H1 (cell line): ENCODE measurements at regions not wholly inside any gene's neighbourhood (a gene's known extent, or its start where the extent isn't known, plus 50 kb on each side); places are given as distances from the start of the nearest gene placed in this dataset.

Experiments
- CTCF ChIA-PET: fragments of 300-600 bp; sonication (Branson Sonifier 250); formaldehyde crosslinking; loops from one replicate; lab custom pipeline; 2021; ENCODE audit not compliant: partially characterized antibody; lab: Charles Lee
- POLR2A ChIA-PET: fragments of 300-600 bp; sonication (Branson Sonifier 250); formaldehyde crosslinking; loops from one replicate; lab custom pipeline; 2021; ENCODE audit warnings: inconsistent platforms; ENCODE audit not compliant: partially characterized antibody; lab: Charles Lee
- DNase-seq, 2 experiments: peaks; one replicate each; pipeline versions ENCODE4 v3.0.0 to v3.0.0-alpha.2; 2010 to 2022; ENCODE audit warnings: low spot score in 2 of 2, low read depth in 1 of 2, mixed read lengths in 1 of 2
- FAIRE-seq: peaks from 2 replicates; lab custom pipeline; 2011; peaks lifted over from hg19 to GRCh38; lab: Jason Lieb, UNC
- H2AFZ ChIP-seq: 2 replicates; pipeline ENCODE4 v1.8.1; 2012; ENCODE audit warnings: low read length, inconsistent platforms
- H2AK5ac ChIP-seq: 2 replicates; pipeline ENCODE4 v1.6.1; 2013; ENCODE audit warnings: low read depth, low read length
- H2BK120ac ChIP-seq: replicated peaks from 2 replicates; pipeline ENCODE3; 2013; ENCODE audit warnings: low read depth, low read length, inconsistent platforms
- H2BK12ac ChIP-seq: 2 replicates; pipeline ENCODE4 v1.6.1; 2013; ENCODE audit warnings: low read depth, low read length
- H2BK15ac ChIP-seq: 2 replicates; pipeline ENCODE4 v1.6.1; 2013; ENCODE audit warnings: low read length
- H2BK20ac ChIP-seq: 2 replicates; pipeline ENCODE4 v1.6.1; 2013; ENCODE audit warnings: low read length
- H2BK5ac ChIP-seq: 2 replicates; pipeline ENCODE4 v1.6.1; 2013; ENCODE audit warnings: low read depth, low read length
- H3K14ac ChIP-seq: 2 replicates; pipeline ENCODE4 v1.6.1; 2013; ENCODE audit warnings: inconsistent platforms; ENCODE audit not compliant: insufficient read length
- H3K18ac ChIP-seq: 2 replicates; pipeline ENCODE4 v1.6.1; 2013; ENCODE audit warnings: low read length; ENCODE audit errors: extremely low read depth
- H3K23ac ChIP-seq: 2 replicates; pipeline ENCODE4 v1.6.1; 2013; ENCODE audit warnings: inconsistent platforms; ENCODE audit not compliant: insufficient read length
- H3K23me2 ChIP-seq: 2 replicates; pipeline ENCODE4 v1.6.1; 2013; ENCODE audit warnings: low read depth, low read length
- H3K27ac ChIP-seq: 2 replicates; pipeline ENCODE4 v1.6.1; 2011; ENCODE audit warnings: low read depth, low read length, inconsistent platforms
- H3K27me3 ChIP-seq, 4 experiments: replicated peaks in 1 of 4; 1 replicate in 1 of 4; 2 replicates in 3 of 4; pipeline versions ENCODE4 v1.6.1 to v1.8.1; 2011 to 2013; ENCODE audit warnings: low read length in 3 of 4, mild to moderate bottlenecking in 3 of 4, inconsistent platforms in 2 of 4, mixed read lengths in 2 of 4, moderate library complexity in 1 of 4; ENCODE audit not compliant: control insufficient read depth in 3 of 4, insufficient read depth in 3 of 4; ENCODE audit errors: extremely low read depth in 1 of 4
- H3K36me3 ChIP-seq, 4 experiments: 2 replicates each; pipeline versions ENCODE4 v1.6.1 to v1.8.1; 2011 to 2013; ENCODE audit warnings: mild to moderate bottlenecking in 4 of 4, low read length in 3 of 4, moderate library complexity in 2 of 4, control low read depth in 1 of 4, inconsistent platforms in 1 of 4; ENCODE audit not compliant: insufficient read depth in 4 of 4, control insufficient read depth in 2 of 4
- H3K4ac ChIP-seq: replicated peaks from 2 replicates; pipeline ENCODE3; 2013; ENCODE audit warnings: low read length, low read depth, mixed read lengths, inconsistent platforms; ENCODE audit not compliant: insufficient read length
- H3K4me1 ChIP-seq, 4 experiments: replicated peaks in 1 of 4; 1 replicate in 1 of 4; 2 replicates in 3 of 4; pipeline versions ENCODE4 v1.6.1 to v1.8.1; 2011 to 2013; ENCODE audit warnings: low read length in 3 of 4, inconsistent platforms in 2 of 4, mixed read lengths in 1 of 4; ENCODE audit not compliant: insufficient read depth in 4 of 4, control insufficient read depth in 3 of 4
- H3K4me2 ChIP-seq, 2 experiments: 2 replicates each; pipeline versions ENCODE4 v1.6.1 to v1.8.1; 2011 to 2013; ENCODE audit warnings: low read depth in 2 of 2, low read length in 2 of 2, control low read depth in 1 of 2, inconsistent platforms in 1 of 2, mild to moderate bottlenecking in 1 of 2; ENCODE audit not compliant: insufficient read depth in 1 of 2
- H3K4me3 ChIP-seq, 4 experiments: fragments of 200-600, 300-600 bp in 1 of 4; sonication (generic), shearing (Covaris generic), sonication (Bioruptor Twin) in 1 of 4; 2 replicates each; pipeline versions ENCODE4 v1.5.1 to v1.8.1; 2011 to 2016; ENCODE audit warnings: low read length in 4 of 4, low read depth in 3 of 4, control low read depth in 2 of 4, inconsistent platforms in 2 of 4, mild to moderate bottlenecking in 2 of 4, mixed read lengths in 1 of 4, moderate library complexity in 1 of 4; ENCODE audit not compliant: insufficient read depth in 2 of 4; ENCODE audit errors: extremely low read depth in 1 of 4
- H3K56ac ChIP-seq: replicated peaks from 2 replicates; pipeline ENCODE3; 2013; ENCODE audit warnings: low read depth, mild to moderate bottlenecking, mixed read lengths, low read length, inconsistent platforms; ENCODE audit not compliant: insufficient read length
- H3K79me1 ChIP-seq: 2 replicates; pipeline ENCODE4 v1.6.1; 2013; ENCODE audit warnings: low read depth, low read length, control low read depth
- H3K79me2 ChIP-seq, 2 experiments: 2 replicates each; pipeline versions ENCODE4 v1.6.1 to v1.8.1; 2012 to 2013; ENCODE audit warnings: low read length in 2 of 2, mild to moderate bottlenecking in 2 of 2, inconsistent platforms in 1 of 2; ENCODE audit not compliant: insufficient read depth in 2 of 2, control insufficient read depth in 1 of 2
- H3K9ac ChIP-seq, 4 experiments: replicated peaks in 1 of 4; 1 replicate in 1 of 4; 2 replicates in 3 of 4; pipeline versions ENCODE4 v1.6.1 to v1.8.1; 2011 to 2013; ENCODE audit warnings: low read depth in 3 of 4, low read length in 3 of 4, control low read depth in 2 of 4, mild to moderate bottlenecking in 2 of 4, moderate library complexity in 2 of 4, inconsistent platforms in 1 of 4; ENCODE audit errors: extremely low read depth in 1 of 4
- H3K9me3 ChIP-seq, 2 experiments: 2 replicates each; pipeline versions ENCODE4 v1.6.1 to v1.8.1; 2012 to 2013; ENCODE audit warnings: mild to moderate bottlenecking in 2 of 2, moderate library complexity in 2 of 2, control low read depth in 1 of 2, inconsistent platforms in 1 of 2, low read depth in 1 of 2, low read length in 1 of 2, mixed read lengths in 1 of 2; ENCODE audit not compliant: insufficient read depth in 2 of 2
- H4K20me1 ChIP-seq, 2 experiments: replicated peaks in 1 of 2; 2 replicates each; pipeline versions ENCODE3 to v1.8.1; 2011 to 2013; ENCODE audit warnings: inconsistent platforms in 2 of 2, low read length in 2 of 2, mild to moderate bottlenecking in 1 of 2; ENCODE audit not compliant: insufficient read depth in 2 of 2, control insufficient read depth in 1 of 2
- H4K5ac ChIP-seq: 2 replicates; pipeline ENCODE4 v1.6.1; 2013; ENCODE audit warnings: low read length, low read depth, mixed read lengths, inconsistent platforms; ENCODE audit not compliant: insufficient read length
- H4K8ac ChIP-seq: 2 replicates; pipeline ENCODE4 v1.8.0; 2013; ENCODE audit warnings: mild to moderate bottlenecking, moderate library complexity, low read length, inconsistent platforms; ENCODE audit not compliant: insufficient read depth; ENCODE audit errors: extremely low read depth
- H4K91ac ChIP-seq: replicated peaks from 2 replicates; pipeline ENCODE3; 2013; ENCODE audit warnings: low read length, mixed read lengths, inconsistent platforms; ENCODE audit not compliant: insufficient read length
- BCL11A ChIP-seq, 2 experiments: IDR thresholded peaks; one replicate each; pipeline ENCODE4 v1.6.1; 2011; ENCODE audit warnings: low read depth in 2 of 2, low read length in 2 of 2, mild to moderate bottlenecking in 2 of 2
- CREB1 ChIP-seq: IDR thresholded peaks from 2 replicates; pipeline ENCODE4 v1.6.1; 2012; ENCODE audit warnings: inconsistent platforms
- EZH2 ChIP-seq: fragments of 200-600 bp; sonication (generic); IDR thresholded peaks from 2 replicates; pipeline ENCODE4 v1.7.1; 2012; ENCODE audit warnings: low read depth, mild to moderate bottlenecking, moderate library complexity, low read length, inconsistent platforms; ENCODE audit not compliant: severe bottlenecking
- HDAC2 ChIP-seq, 2 experiments: fragments of 300-600 bp in 1 of 2; sonication (generic) in 1 of 2; IDR thresholded peaks; 2 replicates each; pipeline ENCODE4 v1.6.1; 2011 to 2012; ENCODE audit warnings: low read depth in 2 of 2, low read length in 2 of 2, mild to moderate bottlenecking in 2 of 2, moderate library complexity in 2 of 2, borderline replicate concordance in 1 of 2, inconsistent platforms in 1 of 2
- KDM1A ChIP-seq: fragments of 200-600, 300-600 bp; sonication (generic); IDR thresholded peaks from 2 replicates; pipeline ENCODE4 v1.7.1; 2016; ENCODE audit warnings: mild to moderate bottlenecking, low read length, borderline replicate concordance
- KDM4A ChIP-seq: IDR thresholded peaks from one replicate; pipeline ENCODE4 v1.7.1; 2012; ENCODE audit warnings: low read depth, mild to moderate bottlenecking, moderate library complexity, low read length, inconsistent platforms; ENCODE audit not compliant: severe bottlenecking
- PHF8 ChIP-seq: fragments of 200-600 bp; sonication (generic); conservative IDR thresholded peaks from 2 replicates; pipeline ENCODE4 v1.7.1; 2012; ENCODE audit warnings: low read depth, mild to moderate bottlenecking, inconsistent platforms, low read length, moderate library complexity
- RAD21 ChIP-seq, 2 experiments: IDR thresholded peaks in 1 of 2; conservative IDR thresholded peaks in 1 of 2; 2 replicates each; pipeline ENCODE4 v1.6.1; 2011; ENCODE audit warnings: low read depth in 2 of 2, low read length in 2 of 2, improper control_type of control experiment in 1 of 2, inconsistent platforms in 1 of 2, mild to moderate bottlenecking in 1 of 2, moderate library complexity in 1 of 2
- SUZ12 ChIP-seq: fragments of 200-600 bp; sonication (generic); IDR thresholded peaks from 2 replicates; pipeline ENCODE4 v1.6.1; 2012; ENCODE audit warnings: mild to moderate bottlenecking, inconsistent platforms, low read length, moderate library complexity, mixed read lengths
- WGBS, 2 experiments: shearing (Covaris generic) in 1 of 2; methylation state at CpG; one replicate each; pipeline versions ENCODE4 v1.1.6 to v1.1.7; 2013 to 2015; ENCODE audit warnings: low lambda C conversion rate in 2 of 2, mixed read lengths in 2 of 2, inconsistent platforms in 1 of 2, low coverage in 1 of 2, missing lambda C conversion rate in 1 of 2; ENCODE audit not compliant: insufficient replicate concordance in 2 of 2, insufficient coverage in 1 of 2, insufficient read length in 1 of 2; ENCODE audit errors: extremely low coverage in 1 of 2, missing lambda C conversion rate in 1 of 2; 5-methylcytosine and 5-hydroxymethylcytosine counted together

DNA sequence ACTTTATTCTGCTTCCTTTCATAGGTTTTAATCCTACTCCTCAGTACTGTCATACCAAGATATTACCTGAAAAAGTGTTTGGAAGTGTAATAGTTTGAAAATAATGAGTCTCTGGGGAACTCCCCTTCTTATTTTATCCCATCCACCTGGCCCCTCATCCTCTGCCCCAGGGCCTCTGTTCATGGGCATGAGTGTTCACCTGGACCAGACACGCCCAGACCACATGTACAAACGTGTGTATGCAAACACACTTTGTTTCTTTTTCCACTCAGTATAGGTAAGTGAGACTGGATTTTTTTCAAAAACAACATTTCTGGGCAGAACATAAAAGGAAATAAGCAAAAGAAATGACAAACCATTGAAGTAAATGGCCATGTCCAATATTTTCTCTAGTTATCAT, 62.1 kb upstream of the THSD7B start:
- H3K27me3 ChIP-seq: no peaks in the 10 kb centered on the region
- H4K20me1 ChIP-seq: no peaks in the 10 kb centered on the region
- no peak overlapping the region for H3K4ac ChIP-seq
- no peak overlapping the region for H3K56ac ChIP-seq
- ChIA-PET POLR2A (no interaction called here), CTCF (interaction anchor here (1.3 kb wide), 1 partner anchor 10 kb away, joined by 3 read pairs; no protein-coding TSS in a partner anchor)
- no peak overlapping the region for H3K27ac ChIP-seq
- H2BK20ac ChIP-seq: no peak overlapping the region
- no peak overlapping the region for H3K9ac ChIP-seq
- no peak overlapping the region for H2AK5ac ChIP-seq
- H2BK15ac ChIP-seq: no peak overlapping the region
- no peak overlapping the region for H3K23ac ChIP-seq
- no peaks in the 10 kb centered on the region for H3K4me1 ChIP-seq
- H3K18ac ChIP-seq: no peak overlapping the region
- H3K4me3 ChIP-seq: no peak overlapping the region
- H3K9me3 ChIP-seq: peaks cover 0 to 8% of the 10 kb centered on the region in 2 experiments; a peak in 3 of 4 replicates
- no peak overlapping the region for H4K8ac ChIP-seq
- no peak overlapping the region for H2BK12ac ChIP-seq
- H3K14ac ChIP-seq: no peak overlapping the region
- no peak for TF ChIP-seq BCL11A (IDR thresholded peaks at IDR 0.05; ENCODE audit: low read depth in 2 of 2, low read length in 2 of 2)
- TF ChIP-seq SUZ12: no peak
- no peak for TF ChIP-seq KDM4A
- TF ChIP-seq CREB1: no peak
- no peak for TF ChIP-seq EZH2
- TF ChIP-seq RAD21 (IDR thresholded peaks at IDR 0.05 in 1 of 2, conservative IDR thresholded peaks at IDR 0.05 in 1 of 2; ENCODE audit: low read depth in 2 of 2, low read length in 2 of 2): no peak
- TF ChIP-seq PHF8: no peak
- no peak for TF ChIP-seq KDM1A
- TF ChIP-seq HDAC2 (IDR thresholded peaks at IDR 0.05; ENCODE audit: borderline replicate concordance in 1 of 2, low read depth in 2 of 2, low read length in 2 of 2): no peak
- no peak overlapping the region for H3K4me2 ChIP-seq
- no peaks in the 10 kb centered on the region for H3K79me2 ChIP-seq
- no peak overlapping the region for H4K91ac ChIP-seq
- FAIRE-seq: no peak
- no peaks in the 10 kb centered on the region for H3K79me1 ChIP-seq
- WGBS, 2 experiments: 84% methylated on average over 2 of the region's 2 CpGs; no CpG with 5 or more reads in 1 of the 2 experiments
- no peak overlapping the region for H2BK120ac ChIP-seq
- no peaks in the 10 kb centered on the region for H3K36me3 ChIP-seq
- no peaks in the 10 kb centered on the region for H3K23me2 ChIP-seq
- no peak for DNase-seq
- H2AFZ ChIP-seq: no peak overlapping the region
- no peak overlapping the region for H4K5ac ChIP-seq
- H2BK5ac ChIP-seq: no peak overlapping the region
